HCT116 (cell line): ENCODE measurements at regions not wholly inside any gene's neighbourhood (a gene's known extent, or its start where the extent isn't known, plus 50 kb on each side); places are given as distances from the start of the nearest gene placed in this dataset.

Experiments used
- ATAC-seq: fragments of 200-7000 bp; cut with Tn5 transposase; 2 replicates; pipeline ENCODE4 v1.9.1; 2020; ENCODE audit warnings: mild to moderate bottlenecking, moderate library complexity
- BruUV-seq: library from RNA; stranded (reverse); fragments of 400-500 nt; replicated peaks from 2 replicates; lab custom pipeline; 2021; lab: Mats Ljungman, UMichigan
- CTCF ChIA-PET: fragments of 300-600 bp; sonication (Branson Sonifier 250); formaldehyde crosslinking; loops from one replicate; lab custom pipeline; 2021; ENCODE audit warnings: antibody characterized with exemption; lab: Charles Lee
- POLR2A ChIA-PET: fragments of 300-600, 350-600 bp; sonication (Branson Sonifier 250); formaldehyde crosslinking; loops from one replicate; lab custom pipeline; 2021; ENCODE audit warnings: antibody characterized with exemption; lab: Charles Lee
- RAD21 ChIA-PET, 2 experiments: fragments of 300-600 bp; sonication (Branson Sonifier 250); formaldehyde crosslinking; loops; one replicate each; lab custom pipeline; 2023; ENCODE audit warnings: low total read pairs in 2 of 2; ENCODE audit not compliant: uncharacterized antibody in 2 of 2, unreplicated experiment in 2 of 2, low non-redundant PET in 1 of 2; lab: Charles Lee
- DNase-seq: peaks from one replicate; pipeline ENCODE4 v3.0.0-alpha.2; 2010; ENCODE audit warnings: low read depth, low spot score
- H2AFZ ChIP-seq: fragments of 200-600 bp; shearing (Covaris generic), sonication (generic); 2 replicates; pipeline ENCODE4 v1.6.1; 2017; ENCODE audit warnings: low read depth, mixed run types, mixed read lengths, antibody characterized with exemption, low read length; ENCODE audit not compliant: poor library complexity, severe bottlenecking
- H3K27ac ChIP-seq: 2 replicates; pipeline ENCODE4 v1.5.1; 2012; ENCODE audit warnings: low read depth, low read length
- H3K27me3 ChIP-seq: fragments of 200-600 bp; sonication (generic); 2 replicates; pipeline ENCODE4 v1.6.1; 2016; ENCODE audit warnings: mixed run types, low read length, mixed read lengths; ENCODE audit not compliant: insufficient read depth
- H3K36me3 ChIP-seq, 2 experiments: fragments of 200-500 bp in 1 of 2; fragments of 200-600 bp in 1 of 2; sonication (Bioruptor generic) in 1 of 2; sonication (generic) in 1 of 2; 2 replicates each; pipeline versions ENCODE4 v1.5.1 to v1.6.1; 2014 to 2016; ENCODE audit warnings: low read length in 2 of 2, inconsistent platforms in 1 of 2, mixed read lengths in 1 of 2, mixed run types in 1 of 2; ENCODE audit not compliant: insufficient read depth in 2 of 2, control insufficient read depth in 1 of 2
- H3K4me1 ChIP-seq, 2 experiments: fragments of 200-600 bp in 1 of 2; sonication (generic) in 1 of 2; 2 replicates each; pipeline versions ENCODE4 v1.5.1 to v1.6.1; 2012 to 2017; ENCODE audit warnings: low read length in 2 of 2, inconsistent platforms in 1 of 2, mild to moderate bottlenecking in 1 of 2, mixed read lengths in 1 of 2, mixed run types in 1 of 2, moderate library complexity in 1 of 2; ENCODE audit not compliant: insufficient read depth in 2 of 2, control insufficient read depth in 1 of 2
- H3K4me2 ChIP-seq: fragments of 200-600 bp; sonication (generic); 2 replicates; pipeline ENCODE4 v1.6.1; 2017; ENCODE audit warnings: mixed run types, low read length, mixed read lengths
- H3K4me3 ChIP-seq, 2 experiments: fragments of 200-600 bp in 1 of 2; sonication (generic) in 1 of 2; replicated peaks in 1 of 2; 2 replicates each; pipeline ENCODE4 v1.5.1; 2011 to 2016; ENCODE audit warnings: low read length in 2 of 2, control low read depth in 1 of 2, low read depth in 1 of 2, mild to moderate bottlenecking in 1 of 2, mixed read lengths in 1 of 2, mixed run types in 1 of 2
- H3K79me2 ChIP-seq: fragments of 200-600 bp; sonication (generic); 2 replicates; pipeline ENCODE4 v1.6.1; 2017; ENCODE audit warnings: mild to moderate bottlenecking, mixed run types, low read length, moderate library complexity, mixed read lengths; ENCODE audit not compliant: insufficient read depth
- H3K9ac ChIP-seq: fragments of 200-600 bp; sonication (generic); 2 replicates; pipeline ENCODE4 v1.6.1; 2016; ENCODE audit warnings: low read length, mixed read lengths
- H3K9me2 ChIP-seq: fragments of 200-600 bp; sonication (generic), shearing (Covaris generic); 2 replicates; pipeline ENCODE4 v1.6.1; 2017; ENCODE audit warnings: mixed run types, mild to moderate bottlenecking, moderate library complexity; ENCODE audit not compliant: insufficient read depth
- H3K9me3 ChIP-seq, 2 experiments: fragments of 200-500 bp in 1 of 2; fragments of 200-600 bp in 1 of 2; sonication (Bioruptor generic) in 1 of 2; sonication (generic) in 1 of 2; 2 replicates each; pipeline ENCODE4 v1.6.1; 2014 to 2017; ENCODE audit warnings: low read length in 2 of 2, mixed read lengths in 2 of 2, inconsistent platforms in 1 of 2, low read depth in 1 of 2, mild to moderate bottlenecking in 1 of 2, mixed run types in 1 of 2, moderate library complexity in 1 of 2; ENCODE audit not compliant: control insufficient read depth in 1 of 2, insufficient read depth in 1 of 2
- H4K20me1 ChIP-seq: fragments of 200-600 bp; sonication (generic), shearing (Covaris generic); 2 replicates; pipeline ENCODE4 v1.6.1; 2017; ENCODE audit warnings: mixed run types, mild to moderate bottlenecking, moderate library complexity; ENCODE audit not compliant: insufficient read depth
- ELF1 ChIP-seq: IDR thresholded peaks from 2 replicates; pipeline ENCODE4 v1.6.1; 2012; ENCODE audit warnings: low read depth, borderline replicate concordance
- EZH2 ChIP-seq: fragments of 200-600 bp; sonication (generic); IDR thresholded peaks from 2 replicates; pipeline ENCODE4 v1.6.1; 2017; ENCODE audit warnings: antibody characterized with exemption, mixed run types
- FOSL1 ChIP-seq: IDR thresholded peaks from 2 replicates; pipeline ENCODE4 v1.6.1; 2012; ENCODE audit warnings: low read depth
- POLR2A ChIP-seq: IDR thresholded peaks from 2 replicates; pipeline ENCODE4 v1.7.0; 2011; ENCODE audit warnings: borderline replicate concordance; ENCODE audit not compliant: insufficient read depth, insufficient read length; ENCODE audit errors: extremely low read depth
- SP1 ChIP-seq: IDR thresholded peaks from 2 replicates; pipeline ENCODE4 v1.6.1; 2012; ENCODE audit warnings: low read depth
- SRF ChIP-seq: IDR thresholded peaks from 2 replicates; pipeline ENCODE4 v1.6.1; 2012; ENCODE audit warnings: low read depth
- ZNF274 ChIP-seq: fragments of 200-500 bp; sonication (Bioruptor generic); IDR thresholded peaks from 2 replicates; pipeline ENCODE4 v1.6.1; 2014; ENCODE audit warnings: mild to moderate bottlenecking, low read depth, low read length, inconsistent platforms
- intact Hi-C: fragments of 100-400 bp; cut with micrococcal nuclease; formaldehyde crosslinking; loops from 2 replicates; pipeline ENCODE4 v1.10.0; 2022
- TF ChIP-seq, protein P1 (sequence below): IDR thresholded peaks from 2 replicates; pipeline ENCODE4 v1.6.1; 2011; ENCODE audit warnings: mild to moderate bottlenecking, low read length, moderate library complexity; ENCODE audit not compliant: insufficient replicate concordance; ENCODE audit errors: extremely low read depth

DNA sequence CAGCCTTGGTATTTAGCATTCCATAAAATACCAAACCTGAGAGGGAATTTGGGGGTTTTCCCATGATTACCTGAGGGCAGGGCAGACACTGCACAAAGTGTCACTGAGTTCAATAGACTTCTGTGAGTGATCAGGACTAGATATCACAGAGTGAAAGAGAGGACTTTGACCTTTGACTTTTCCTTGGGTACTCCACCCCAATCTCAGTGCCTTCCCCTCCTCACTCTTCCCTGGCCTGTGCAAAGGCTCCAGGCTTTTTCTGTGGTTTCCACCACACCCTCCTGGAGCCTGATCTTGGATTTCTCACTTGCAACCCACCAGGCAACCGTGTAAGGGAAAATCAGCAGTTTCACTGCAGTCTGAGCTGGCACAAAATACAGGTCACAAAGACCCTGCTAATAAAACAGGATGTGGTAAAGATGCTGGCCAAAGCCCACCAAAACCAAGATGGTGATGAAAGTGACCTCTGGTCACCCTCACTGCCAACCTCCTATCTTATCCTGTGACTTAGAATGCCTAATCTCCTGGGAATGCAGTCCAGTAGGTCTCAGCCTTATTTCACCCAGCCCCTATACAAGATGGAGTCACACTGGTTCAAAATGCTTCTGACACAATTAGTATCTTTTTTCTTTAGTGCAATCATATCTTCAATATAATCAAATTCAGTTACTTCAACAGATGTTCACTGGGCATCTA is 64.0 kb downstream of the BOD1L2 start:
- peak; percentile 60 for ATAC-seq
- POLR2A ChIA-PET: no interaction called here
- Histone ChIP-seq H3K36me3 (no peaks in the 10 kb centered on the region), H4K20me1 (no peaks in the 10 kb centered on the region), H3K9ac (peak overlapping the region; percentile 18), H3K79me2 (no peaks in the 10 kb centered on the region), H3K27ac (peak overlapping the region; percentile 34), H3K9me2 (no peaks in the 10 kb centered on the region), H3K27me3 (no peaks in the 10 kb centered on the region), H3K4me2 (peak overlapping the region; percentile 80), H2AFZ (peak overlapping the region; percentile 94), H3K4me3 (peak overlapping the region; percentile 13 to 48; a peak in 3 of 4 replicates), H3K9me3 (no peaks in the 10 kb centered on the region), H3K4me1 (peaks cover 15 to 30% of the 10 kb centered on the region in 2 experiments)
- no peak for TF ChIP-seq EZH2
- TF ChIP-seq SP1: 0 out of 2 replicates have a peak, but pooled peaks have one; percentile 18
- CTCF ChIA-PET: no interaction called here
- RAD21 ChIA-PET: no interaction called here
- intact Hi-C loops: no loop called here
- BruUV-seq: no TSS peak
- no peak for DNase-seq

DNA sequence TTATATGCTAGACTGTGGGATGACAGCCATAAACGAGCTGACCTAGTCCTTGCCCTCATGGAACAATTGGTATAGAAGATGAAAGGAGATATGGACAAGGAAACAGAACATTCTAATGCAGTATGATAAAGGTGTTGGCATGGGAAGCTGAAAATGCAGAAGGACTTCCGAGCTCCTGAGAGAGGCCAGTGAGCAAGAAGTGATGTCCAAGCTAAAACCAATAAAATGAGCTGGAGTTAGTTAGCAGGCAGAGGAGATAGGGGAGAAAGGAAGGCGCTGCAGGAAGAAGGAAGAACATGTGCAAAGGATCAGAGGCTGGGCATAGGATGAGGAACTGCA is 64.5 kb downstream of the BOD1L2 start:
- no peak overlapping the region for H3K4me3 ChIP-seq
- POLR2A ChIA-PET: no interaction called here

More for the DNA sequence above, 64.5 kb downstream of the BOD1L2 start:
- Histone ChIP-seq H3K27ac (no peak overlapping the region), H3K79me2 (no peaks in the 10 kb centered on the region), H3K4me1 (peaks cover 15 to 30% of the 10 kb centered on the region in 2 experiments), H2AFZ (no peak overlapping the region), H3K9ac (no peak overlapping the region), H4K20me1 (no peaks in the 10 kb centered on the region), H3K9me3 (no peaks in the 10 kb centered on the region), H3K9me2 (no peaks in the 10 kb centered on the region), H3K4me2 (peak overlapping the region; percentile 80), H3K27me3 (no peaks in the 10 kb centered on the region), H3K36me3 (no peaks in the 10 kb centered on the region)
- ATAC-seq (no peak), DNase-seq (no peak)
- TF ChIP-seq POLR2A: no peak
- no peak for TF ChIP-seq FOSL1
- TF ChIP-seq ELF1: no peak
- TF ChIP-seq SRF: no peak
- no peak for TF ChIP-seq ZNF274
- TF ChIP-seq, protein P1, sequence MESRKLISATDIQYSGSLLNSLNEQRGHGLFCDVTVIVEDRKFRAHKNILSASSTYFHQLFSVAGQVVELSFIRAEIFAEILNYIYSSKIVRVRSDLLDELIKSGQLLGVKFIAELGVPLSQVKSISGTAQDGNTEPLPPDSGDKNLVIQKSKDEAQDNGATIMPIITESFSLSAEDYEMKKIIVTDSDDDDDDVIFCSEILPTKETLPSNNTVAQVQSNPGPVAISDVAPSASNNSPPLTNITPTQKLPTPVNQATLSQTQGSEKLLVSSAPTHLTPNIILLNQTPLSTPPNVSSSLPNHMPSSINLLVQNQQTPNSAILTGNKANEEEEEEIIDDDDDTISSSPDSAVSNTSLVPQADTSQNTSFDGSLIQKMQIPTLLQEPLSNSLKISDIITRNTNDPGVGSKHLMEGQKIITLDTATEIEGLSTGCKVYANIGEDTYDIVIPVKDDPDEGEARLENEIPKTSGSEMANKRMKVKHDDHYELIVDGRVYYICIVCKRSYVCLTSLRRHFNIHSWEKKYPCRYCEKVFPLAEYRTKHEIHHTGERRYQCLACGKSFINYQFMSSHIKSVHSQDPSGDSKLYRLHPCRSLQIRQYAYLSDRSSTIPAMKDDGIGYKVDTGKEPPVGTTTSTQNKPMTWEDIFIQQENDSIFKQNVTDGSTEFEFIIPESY: no peak
- BruUV-seq: no TSS peak
- CTCF ChIA-PET: no interaction called here
- RAD21 ChIA-PET: no interaction called here
- intact Hi-C loops: no loop called here
